Suppressor macrophage (primary cell): ENCODE measurements at regions not wholly inside any gene's neighbourhood (a gene's known extent, or its start where the extent isn't known, plus 50 kb on each side); places are given as distances from the start of the nearest gene placed in this dataset.
"Not testable (repeated sequence)": the region's sequence is repeated elsewhere in the genome, so short reads cannot be mapped to it uniquely, and the experiment has no call there.

Source experiments
- DNase-seq, 4 experiments: peaks; one replicate each; pipeline ENCODE4 v3.0.0-alpha.2; 2020 to 2022

DNA sequence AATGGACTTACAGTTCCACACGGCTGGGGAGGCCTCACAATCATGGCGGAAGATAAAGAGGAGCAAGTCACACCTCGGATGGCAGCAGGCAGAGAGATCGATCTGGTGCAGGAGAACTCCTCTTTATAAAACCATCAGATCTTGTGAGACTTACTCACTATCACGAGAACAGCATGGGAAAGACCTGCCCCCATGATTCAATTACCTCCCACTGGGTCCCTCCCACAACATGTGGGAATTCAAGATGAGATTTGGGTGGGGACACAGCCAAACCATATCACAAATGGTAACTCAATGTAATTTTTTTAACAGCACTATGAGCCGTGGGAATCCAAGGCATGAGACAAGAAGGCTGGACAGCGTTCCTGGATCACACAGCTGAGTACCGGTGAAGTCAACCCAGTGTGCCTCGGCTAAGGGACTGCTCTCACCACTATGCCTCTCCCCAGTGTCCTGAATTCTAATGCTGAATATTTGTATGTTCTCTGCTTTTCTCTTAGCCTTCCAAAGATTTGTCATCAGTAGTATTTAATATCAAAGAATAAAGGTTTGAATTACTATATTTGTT lies 84.3 kb downstream of the IRS2 start:
- DNase-seq, result not testable (repeated sequence)

DNA sequence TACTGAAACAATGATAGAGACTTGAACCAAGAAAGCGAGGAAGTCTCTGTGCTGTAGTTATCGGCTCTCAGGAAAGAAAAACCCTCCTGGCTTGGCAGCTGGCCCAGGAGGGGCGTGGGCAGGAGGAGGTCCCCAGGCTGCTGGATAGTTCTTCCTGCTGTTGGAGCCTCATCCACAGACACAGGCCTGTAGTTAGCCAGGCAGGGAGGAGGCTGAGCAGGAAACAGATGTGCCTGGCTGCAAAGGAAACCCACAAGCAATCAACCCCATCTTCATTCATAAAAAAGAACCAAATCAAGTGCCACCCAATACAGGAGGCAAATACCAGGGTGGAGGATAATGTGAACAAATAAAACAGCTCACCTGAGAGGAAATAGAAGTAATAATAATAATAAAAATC lies 86.2 kb downstream of the IRS2 start:
- peak; percentile 80 to 92 (median 88) for DNase-seq

DNA sequence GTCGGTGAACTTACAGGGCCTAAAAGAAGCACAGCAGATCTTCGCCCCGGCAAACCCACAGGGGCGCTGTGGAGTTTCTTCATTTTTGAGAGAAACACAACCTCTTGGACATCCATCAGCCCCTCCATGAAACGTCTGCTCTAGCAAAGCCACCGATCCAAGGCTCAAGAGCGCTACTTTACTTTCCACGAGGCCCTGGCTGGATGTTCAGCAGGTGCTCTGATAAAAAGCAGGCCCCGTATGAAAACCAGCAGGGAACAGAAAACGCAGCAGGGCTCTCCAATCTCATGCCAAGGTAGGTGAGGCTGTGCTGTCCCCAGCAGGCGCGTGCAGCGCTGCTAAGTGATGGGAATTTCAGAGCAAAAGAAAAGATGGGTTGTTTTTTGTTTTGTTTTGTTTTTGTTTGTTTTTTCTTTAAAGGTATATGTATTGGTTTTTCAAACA lies 86.7 kb downstream of the IRS2 start:
- DNase-seq, result peak in 1 of 4 experiments; percentile 16

DNA sequence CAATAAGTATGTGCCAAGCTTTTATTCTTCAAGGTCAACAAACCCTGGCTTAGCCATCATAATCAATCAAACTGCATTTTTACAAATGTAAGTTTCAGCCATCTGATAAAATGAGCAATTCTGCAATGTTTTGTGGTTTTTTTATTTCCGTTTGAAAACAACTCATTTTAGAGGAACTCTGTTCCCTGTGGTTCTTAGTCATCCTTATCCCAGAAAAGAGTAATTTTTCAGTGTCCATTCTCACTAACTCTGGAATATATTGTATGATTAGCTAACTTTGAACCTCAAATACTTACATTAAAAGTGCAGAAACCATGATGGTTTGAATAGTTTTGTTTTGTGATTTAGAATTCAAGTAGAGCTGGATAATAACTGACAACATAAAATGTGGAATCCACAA lies 87.6 kb downstream of the IRS2 start:
- DNase-seq, result peak in 3 of 4 experiments; percentile 13 to 78 (median 77)

DNA sequence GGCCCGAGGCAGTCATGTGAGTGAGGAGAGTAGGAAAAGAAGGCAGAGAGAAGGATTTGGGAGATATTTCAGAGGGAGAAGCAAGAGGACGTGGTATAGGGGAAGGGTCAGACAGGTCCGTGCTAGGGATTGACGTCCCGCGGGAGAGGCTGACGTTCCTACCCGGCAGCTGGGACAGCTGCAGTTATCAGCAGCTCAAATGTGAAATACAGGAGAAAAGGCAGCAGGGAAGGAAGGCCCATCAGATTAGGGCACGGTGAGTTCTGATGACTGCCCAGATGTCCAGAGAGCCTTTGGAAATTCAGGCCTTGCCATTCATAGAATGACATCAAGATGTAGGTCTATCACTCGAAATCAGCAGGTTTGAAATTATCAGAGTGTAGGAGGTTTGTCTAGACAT lies 88.4 kb downstream of the IRS2 start:
- DNase-seq, result no peak

DNA sequence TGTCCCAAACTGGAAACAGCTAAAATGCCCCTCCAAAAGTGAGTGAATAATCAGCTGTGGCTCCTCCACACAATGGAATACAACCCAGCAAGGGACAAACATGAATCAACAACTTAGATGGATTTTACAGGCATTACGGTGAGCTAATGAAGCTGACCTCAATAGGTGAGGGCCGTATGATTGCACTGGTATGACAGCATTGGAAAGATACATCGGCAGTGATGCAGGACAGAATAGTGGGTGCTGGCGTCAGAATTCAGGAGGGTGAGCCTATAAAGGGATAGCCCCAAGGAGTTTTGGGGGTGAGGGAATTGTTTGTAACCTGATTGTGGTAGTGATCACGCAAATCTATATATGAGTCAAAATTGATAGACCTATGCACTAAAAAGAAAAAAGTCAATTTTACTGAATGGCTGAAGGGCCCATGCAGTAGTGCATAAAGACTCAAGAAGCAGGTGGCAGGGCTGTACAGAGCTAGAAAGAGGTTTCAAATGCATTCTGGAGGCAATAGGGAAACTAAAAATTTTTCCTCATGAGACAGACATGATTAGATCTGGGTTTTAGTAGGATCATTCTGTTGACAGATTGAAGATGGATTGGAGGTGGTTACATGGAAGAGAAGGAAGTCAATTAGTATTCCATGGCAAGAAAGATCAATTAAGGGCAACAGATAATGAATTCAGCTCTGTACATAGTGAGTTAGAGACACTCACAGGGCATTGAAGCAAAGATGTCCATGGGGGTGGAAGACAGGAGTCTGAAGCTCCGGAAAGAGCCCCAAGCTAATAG lies 90.8 kb downstream of the IRS2 start:
- DNase-seq, result no peak

DNA sequence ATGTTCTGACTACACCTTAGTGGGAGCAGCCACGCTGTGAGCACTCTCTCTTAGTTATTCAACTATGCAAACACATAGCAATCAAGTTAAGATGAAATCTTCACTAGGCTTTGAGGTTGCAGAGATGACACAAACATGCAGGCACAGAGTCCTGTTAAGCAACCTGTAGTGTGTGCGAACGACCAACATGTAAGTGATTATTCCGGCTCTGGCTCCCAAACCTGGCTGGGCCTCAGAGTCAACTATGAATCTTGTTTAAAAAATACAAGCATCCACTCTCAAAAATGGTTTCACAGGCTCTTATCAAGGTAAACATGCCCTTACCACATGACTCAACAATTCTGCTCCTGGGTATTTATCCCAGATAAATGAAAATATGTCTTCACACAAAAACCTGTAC lies 91.4 kb downstream of the IRS2 start:
- no peak for DNase-seq

DNA sequence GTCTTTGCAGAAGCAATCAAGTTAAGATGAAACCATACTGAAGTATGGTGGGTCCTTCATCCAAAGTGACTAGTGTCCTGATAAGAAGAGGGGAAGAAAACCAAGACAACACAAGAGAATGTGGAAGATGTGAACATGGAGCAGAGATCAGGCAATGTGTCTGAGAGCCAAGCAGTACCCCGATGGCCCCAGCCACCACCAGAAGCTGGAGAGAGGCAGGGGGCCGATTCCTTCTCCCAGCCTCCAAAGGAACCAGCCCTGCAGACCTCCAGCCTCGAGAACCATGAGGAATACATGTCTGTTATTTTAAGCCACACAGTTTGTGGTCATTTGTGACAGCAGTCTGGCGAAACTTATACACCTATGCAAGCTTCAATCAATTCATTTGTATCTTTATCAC lies 93.2 kb downstream of the IRS2 start:
- no peak for DNase-seq

DNA sequence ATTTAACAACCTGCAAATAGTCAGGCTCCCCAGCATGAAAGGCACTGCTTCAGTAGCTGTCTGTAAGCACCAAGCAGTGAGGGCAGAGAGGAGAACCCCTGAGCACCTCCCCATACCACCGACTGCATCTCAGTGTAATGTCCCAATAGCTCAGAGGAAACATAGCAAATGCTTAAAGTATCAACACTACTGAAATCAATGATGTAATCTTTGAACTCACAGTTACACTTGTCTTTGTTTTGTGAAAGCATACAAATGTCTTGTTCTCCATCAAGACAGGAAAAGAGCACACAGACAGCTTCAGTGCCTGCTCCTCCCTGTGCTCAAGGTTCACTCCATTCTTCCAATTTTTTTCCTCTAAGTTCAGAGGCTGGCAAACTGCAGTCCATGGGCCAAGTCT lies 94.7 kb downstream of the IRS2 start:
- DNase-seq, result no peak

DNA sequence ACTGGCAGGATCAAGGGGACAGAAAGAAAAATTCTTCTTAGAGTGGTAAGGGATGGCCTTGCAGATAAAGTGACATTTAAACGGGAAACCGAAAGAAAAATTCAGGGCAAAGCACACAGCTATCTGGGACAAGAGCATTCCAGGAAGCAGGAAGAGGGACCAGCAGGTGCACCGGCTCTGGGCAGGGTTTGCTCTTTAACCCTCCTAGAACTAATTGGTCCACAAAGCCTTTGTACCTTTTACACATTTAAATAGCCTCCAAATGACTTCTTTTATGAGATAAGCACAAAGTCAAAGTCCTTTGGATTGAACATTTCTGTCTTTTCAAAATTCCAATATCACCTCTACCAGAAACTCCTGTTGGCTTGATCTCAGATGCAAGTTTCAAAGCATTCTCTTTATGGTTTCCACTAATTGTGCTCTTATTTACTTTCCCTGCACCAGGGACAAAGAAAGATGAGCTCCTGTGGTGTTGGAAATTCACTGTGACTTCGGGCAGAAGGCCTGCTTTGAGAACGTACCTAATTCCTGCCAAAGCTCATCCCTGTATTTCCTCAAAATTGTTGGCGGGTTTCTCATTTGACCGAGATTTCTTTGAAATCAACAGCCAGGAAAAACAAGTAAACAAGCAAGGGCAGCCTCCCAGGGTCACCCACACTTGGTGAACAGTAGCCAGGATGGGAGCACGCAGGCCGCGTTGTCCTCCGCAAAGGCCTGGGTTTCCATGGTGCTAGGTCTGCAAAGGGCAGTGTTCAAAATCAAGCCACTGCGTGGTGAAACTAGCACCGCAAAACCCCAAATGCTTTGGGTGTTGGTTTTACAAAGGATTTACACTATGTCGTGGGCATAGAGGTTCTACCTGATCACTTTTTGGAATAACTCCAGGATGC lies 98.6 kb downstream of the IRS2 start:
- no peak for DNase-seq

DNA sequence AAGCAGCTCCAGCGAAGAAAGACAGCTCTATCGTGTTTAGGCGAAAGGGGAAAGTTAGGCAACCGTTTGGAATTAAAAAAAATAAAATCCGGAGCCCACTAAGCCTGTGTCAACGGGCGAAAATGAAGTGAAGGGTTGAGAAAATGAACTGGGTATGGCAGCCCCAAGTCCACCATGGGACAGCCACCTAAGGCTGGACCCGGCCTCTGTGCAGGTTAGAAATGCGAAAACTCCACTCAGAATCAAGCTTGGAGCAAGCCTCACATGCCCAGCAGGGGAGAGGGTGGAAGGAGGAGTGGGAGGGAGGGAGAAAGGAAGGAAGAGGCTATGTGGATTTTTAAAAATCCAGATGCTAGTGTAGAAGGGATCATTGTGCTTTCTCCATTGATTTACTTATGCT lies 101.2 kb downstream of the IRS2 start:
- no peak for DNase-seq

DNA sequence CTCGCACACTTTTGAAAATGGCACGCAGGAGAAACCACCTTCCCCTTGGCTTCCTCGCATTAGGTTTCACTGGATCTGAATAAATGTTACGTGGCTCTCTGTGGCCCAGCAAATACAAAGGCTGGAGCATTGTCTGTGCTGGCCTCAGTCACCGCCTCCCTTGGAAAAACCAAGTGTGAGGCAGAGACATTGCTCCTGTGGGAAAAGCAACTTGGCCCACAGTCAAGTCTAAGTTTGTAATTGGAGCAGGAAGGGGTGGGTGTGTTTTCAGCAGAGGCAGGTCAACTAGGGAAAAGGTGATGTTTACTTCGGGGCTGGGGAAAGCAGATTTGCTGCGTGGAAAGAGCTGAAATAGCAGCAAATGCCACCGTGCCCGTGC lies 101.6 kb downstream of the IRS2 start:
- no peak for DNase-seq

DNA sequence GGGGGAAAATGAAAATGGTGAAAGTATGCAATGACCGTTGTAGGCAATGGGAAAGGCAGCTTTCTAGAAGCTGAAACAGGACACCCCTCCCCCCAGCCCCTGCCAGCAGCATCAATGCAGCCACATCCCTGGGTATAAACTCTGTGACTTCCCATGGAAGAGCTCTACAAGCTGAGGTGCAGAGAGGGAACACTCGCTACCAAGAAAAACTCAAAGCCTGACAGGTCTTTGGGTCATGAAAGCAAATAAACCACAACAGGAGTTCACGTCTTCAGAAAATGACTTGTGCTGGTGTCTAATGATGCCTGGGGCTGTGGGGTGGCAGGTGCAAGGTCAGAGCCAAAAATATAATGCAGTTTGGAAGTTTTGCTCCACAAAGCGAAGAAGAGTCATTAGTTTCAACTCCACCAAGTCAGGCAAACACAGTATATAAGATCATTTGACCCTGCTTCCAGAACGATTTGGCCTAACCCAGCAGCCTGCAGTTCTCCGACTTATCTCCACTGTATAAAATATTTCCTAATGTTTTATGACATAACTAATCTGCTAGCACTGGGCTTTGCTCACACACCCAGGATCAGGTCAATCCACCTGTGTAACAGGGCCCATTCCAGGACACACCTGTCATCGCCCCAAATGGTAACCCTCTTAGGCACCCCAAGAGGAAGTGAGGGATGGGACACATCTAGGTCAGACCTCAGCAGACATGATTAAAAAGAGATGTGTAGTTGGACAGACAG lies 102.1 kb downstream of the IRS2 start:
- DNase-seq, result no peak

DNA sequence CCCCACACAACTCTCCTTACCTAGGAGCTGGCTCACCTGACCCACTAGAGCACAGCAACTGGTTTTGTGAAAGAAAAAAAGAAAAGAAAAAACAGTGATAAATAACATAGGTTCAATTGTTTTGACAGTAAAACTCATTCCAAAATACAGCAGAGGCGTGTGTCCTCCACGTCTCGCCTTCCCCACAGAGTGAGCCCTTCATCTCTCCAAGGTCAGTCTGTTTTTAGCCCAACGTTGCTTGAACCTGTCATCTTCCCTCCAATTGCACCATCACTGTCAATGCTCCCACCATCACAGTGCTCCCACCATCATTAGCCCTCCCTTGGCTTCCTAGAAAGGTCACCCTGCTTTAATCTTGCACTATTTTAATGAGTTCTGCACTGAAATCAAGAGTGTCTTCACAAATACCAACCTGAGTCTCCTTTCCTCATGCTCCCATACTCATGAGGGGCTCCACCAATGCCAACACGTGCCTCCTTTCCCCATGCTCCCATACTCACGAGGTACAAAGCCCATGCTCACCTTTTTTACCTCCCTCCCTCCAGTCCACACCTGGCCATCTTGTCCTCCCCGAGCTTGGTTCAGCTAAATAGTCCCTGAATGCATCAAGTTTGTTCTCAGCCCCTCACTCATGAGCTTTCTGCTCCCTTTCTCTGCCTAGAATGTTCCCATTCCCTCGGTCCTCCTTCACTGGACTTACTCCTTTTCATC lies 103.7 kb downstream of the IRS2 start:
- no peak for DNase-seq

DNA sequence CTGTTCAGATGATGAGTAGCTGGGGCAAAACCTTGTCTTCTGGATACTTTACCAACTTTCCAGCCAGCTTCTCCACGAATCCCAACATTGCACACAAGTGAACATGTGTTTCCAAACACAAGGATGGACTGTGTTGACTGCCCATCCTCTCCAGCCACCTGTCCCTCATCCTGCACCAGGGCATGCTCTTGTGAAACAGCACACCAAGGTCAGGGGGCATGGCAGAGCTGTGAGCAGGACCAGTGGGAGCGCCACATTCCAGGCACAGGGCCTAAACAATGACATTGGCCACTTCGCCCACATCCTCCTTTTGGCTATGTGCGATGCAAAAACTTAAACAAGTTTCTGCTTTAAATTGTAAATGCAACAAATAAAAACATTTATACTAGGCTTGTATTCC lies 105.5 kb downstream of the IRS2 start:
- no peak for DNase-seq

DNA sequence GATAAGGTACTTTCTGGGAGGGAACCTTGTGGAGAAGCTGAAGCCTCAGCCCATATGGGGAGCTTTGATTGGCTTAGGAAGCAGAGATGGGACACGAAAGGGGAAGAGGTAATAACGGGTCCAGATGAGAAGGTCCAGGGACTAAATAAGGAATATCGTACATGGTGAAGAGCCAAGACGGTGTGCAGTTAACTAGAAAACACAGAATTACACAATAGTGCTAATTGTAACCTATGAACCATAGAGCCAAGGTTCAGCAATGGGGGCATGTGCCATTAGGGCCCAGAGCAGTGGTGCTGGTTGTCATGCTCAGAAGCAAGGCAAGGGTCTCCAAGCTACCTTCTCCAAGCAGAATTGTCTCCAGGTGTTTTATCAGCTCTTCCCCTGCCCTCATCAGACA lies 106.1 kb downstream of the IRS2 start:
- no peak for DNase-seq

DNA sequence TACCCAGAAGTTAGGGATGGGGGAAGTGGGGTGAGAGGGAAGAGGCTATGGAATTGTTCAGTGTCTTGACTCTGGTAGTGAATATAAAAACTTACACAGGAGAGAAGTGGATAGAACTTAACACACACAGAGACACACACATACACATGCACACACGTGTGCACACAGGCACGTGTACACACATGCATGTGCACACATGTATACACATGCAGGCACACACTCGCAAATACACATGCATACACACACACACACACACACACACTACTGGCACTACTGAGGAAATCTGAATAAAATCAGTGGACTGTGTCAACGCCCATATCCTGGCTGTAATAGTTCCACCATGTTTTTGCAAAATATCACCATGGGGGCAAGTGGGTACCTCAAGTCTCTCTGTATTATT lies 107.9 kb downstream of the IRS2 start:
- no peak for DNase-seq

DNA sequence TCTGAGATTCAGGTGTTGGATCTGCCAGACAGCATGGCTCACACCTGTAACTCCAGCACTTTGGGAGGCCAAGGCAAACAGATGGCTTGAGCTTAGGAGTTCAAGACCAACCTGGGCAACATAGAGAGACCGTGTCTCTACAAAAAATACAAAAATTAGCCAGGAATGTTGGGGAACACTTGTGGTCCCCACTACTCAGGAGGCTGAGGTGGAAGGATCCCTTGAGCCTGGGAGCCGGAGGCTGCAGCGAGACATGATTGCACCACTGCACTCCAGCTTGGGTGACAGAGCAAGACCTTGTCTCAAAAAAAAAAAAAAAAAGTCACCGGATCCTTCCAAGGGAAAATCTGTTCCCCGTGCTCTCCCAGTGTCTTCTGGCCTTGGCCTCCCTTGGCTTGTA lies 109.2 kb downstream of the IRS2 start:
- no peak for DNase-seq

DNA sequence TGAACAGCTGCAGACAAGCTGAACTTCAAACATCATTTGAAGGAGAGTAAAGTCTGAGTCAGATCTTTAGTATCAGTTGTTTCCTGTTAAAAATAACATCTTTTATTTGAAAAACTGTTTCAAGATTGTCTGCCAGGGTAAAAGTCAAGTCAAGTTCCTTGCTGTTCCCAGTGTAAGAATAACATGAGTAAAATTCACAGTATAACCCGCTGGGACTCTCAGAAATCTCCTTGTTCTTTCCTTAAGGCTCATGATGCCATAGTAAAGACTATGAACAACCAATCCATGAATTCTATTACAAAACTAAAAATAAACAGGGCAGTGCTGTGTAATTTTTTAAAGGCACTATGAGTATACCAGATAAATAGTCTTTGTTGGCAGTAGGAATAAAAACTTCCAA lies 112.9 kb downstream of the IRS2 start:
- DNase-seq, result no peak

DNA sequence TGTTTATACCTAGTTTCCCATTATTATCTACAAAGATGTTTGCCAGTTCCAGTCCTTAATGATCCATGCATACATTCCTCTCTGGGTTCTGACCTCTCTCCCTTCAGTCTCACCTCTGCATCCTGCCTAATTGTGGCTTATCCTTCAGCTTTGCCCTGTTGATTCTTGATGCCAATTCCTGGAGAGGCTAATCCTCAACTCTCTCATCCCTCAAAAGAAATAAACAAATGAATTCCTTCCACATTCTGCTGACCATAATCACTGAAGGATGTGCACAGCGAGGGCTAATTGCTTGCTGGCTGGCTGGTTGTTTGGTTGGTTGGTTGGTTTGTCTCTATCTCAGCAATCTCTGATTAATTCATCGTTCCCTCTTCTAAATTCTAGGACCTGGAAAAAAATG lies 113.8 kb downstream of the IRS2 start:
- no peak for DNase-seq

DNA sequence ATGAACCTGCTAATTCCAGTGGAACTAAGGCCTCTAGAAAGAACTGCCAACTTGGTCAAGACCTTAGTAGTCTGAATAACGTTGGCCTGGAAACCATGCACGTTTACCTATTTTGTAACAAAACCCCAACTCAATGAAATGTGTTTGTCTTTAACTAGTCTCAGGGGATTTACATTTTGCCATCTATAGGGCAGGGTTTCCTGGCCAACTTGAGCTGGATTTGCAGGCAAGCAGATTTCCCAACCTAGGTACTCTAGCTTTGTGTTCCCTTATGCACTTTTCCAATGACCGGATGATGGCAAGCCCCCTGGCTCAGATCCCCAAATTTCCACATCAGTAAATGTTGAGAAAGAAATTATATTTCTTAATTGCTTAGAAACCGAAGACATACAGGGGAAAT lies 114.5 kb downstream of the IRS2 start:
- DNase-seq, result no peak

DNA sequence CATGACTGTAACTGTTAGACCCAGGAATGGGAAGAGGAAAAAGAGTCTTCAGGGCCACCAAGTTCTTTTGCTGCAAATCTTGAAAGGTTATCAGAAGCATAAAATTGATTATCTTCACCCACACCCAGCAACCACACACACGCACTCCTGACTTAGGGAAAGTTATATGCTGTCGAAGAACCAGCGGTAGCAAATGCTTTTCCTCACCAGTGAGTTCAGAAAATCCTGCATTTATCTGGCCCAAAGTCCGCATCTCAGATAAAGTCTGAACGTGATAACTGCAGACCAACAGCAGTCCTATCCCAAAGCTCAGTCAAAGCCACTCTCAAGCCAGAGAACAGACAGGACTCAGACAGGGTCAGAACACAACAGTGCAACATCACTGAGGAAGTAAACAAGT lies 115.6 kb downstream of the IRS2 start:
- no peak for DNase-seq
